ENCODE measurements at regions not wholly inside any gene's neighbourhood (a gene's known extent, or its start where the extent isn't known, plus 50 kb on each side); places are given as distances from the start of the nearest gene placed in this dataset.

DNA sequence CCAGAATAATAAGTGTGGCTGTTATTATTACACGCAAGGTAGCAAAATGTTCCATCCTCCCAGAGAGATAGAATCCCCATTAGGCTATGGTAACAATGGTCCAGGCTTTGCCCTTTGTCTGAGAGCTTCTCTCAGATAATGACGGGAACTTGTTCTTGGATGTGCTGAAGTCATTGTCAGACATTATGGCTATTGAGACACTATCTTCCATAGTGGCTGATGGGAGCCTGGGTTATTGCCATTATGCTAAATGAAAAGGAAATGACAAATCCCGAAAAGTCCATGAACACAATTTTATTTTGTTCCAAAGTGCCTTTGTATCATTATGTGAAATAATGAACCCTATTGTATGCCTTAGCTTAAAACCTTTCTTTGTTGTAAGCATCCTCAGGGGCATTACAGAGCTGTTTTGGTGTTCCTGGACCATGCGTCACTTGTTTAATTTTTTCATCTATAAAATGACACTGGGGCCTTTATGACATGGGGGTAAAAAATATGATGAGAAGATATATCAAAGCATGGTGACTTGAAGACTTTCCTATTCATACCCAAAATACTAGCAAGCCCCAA lies 218.5 kb downstream of the KCNS3 start:
- no peaks in the 10 kb centered on the region for H3K27me3 ChIP-seq
- DNase-seq: no peak
- TF ChIP-seq, protein P1, sequence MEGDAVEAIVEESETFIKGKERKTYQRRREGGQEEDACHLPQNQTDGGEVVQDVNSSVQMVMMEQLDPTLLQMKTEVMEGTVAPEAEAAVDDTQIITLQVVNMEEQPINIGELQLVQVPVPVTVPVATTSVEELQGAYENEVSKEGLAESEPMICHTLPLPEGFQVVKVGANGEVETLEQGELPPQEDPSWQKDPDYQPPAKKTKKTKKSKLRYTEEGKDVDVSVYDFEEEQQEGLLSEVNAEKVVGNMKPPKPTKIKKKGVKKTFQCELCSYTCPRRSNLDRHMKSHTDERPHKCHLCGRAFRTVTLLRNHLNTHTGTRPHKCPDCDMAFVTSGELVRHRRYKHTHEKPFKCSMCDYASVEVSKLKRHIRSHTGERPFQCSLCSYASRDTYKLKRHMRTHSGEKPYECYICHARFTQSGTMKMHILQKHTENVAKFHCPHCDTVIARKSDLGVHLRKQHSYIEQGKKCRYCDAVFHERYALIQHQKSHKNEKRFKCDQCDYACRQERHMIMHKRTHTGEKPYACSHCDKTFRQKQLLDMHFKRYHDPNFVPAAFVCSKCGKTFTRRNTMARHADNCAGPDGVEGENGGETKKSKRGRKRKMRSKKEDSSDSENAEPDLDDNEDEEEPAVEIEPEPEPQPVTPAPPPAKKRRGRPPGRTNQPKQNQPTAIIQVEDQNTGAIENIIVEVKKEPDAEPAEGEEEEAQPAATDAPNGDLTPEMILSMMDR (IDR thresholded peaks at IDR 0.05): no peak
- no peak for TF ChIP-seq POLR2A (IDR thresholded peaks at IDR 0.05)
- H3K27ac ChIP-seq: no peak overlapping the region
- H3K4me3 ChIP-seq: no peak overlapping the region
- H3K9me3 ChIP-seq: no peaks in the 10 kb centered on the region
- no peaks in the 10 kb centered on the region for H3K36me3 ChIP-seq
- H3K4me1 ChIP-seq: no peaks in the 10 kb centered on the region

DNA sequence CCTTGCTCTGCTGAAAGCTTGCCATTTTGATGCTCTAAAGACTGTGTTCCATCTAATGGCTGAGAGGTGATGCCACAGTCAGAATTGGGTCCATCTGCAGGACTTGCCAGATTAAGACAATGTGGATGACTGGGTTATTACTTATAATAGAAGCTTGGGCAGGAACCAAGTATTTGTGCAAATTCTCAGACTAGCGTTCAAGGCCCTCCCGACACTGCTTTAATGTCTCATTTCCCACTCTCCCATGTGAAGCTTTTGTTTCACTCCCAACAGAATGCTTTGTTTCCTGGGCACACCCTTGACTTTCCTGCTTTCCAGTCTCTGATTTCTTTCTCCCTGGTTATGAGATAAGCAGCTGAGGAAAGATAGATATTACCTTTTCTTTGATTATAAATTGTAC lies 215.8 kb downstream of the KCNS3 start:
- no peaks in the 10 kb centered on the region for H3K4me1 ChIP-seq
- H3K27ac ChIP-seq: no peak overlapping the region
- TF ChIP-seq POLR2A (IDR thresholded peaks at IDR 0.05): no peak
- TF ChIP-seq, protein P1 (IDR thresholded peaks at IDR 0.05): no peak
- no peak overlapping the region for H3K4me3 ChIP-seq
- DNase-seq: no peak
- no peaks in the 10 kb centered on the region for H3K27me3 ChIP-seq
- H3K36me3 ChIP-seq: no peaks in the 10 kb centered on the region
- H3K9me3 ChIP-seq: no peaks in the 10 kb centered on the region

DNA sequence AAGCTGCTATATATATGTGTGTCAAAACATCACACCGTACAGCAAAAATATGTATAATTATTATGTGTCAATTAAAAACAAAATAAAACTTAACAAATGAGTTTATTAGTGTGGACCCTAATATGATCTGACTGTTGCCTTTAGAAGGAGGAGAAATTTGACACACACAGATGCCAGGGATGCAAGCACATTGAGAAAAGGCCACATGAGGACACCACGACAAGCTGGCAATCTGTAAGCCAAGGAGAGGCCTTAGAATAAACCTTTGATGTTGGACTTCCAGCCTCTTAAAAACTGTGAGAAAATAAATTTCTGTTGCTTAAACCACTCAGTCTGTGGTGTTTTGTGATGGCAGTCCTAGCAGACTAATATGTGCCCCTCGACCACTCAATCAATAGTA lies 214.7 kb downstream of the KCNS3 start:
- no peak for DNase-seq
- Histone ChIP-seq H3K27ac (no peak overlapping the region), H3K4me3 (no peak overlapping the region), H3K4me1 (no peaks in the 10 kb centered on the region), H3K9me3 (no peaks in the 10 kb centered on the region), H3K27me3 (no peaks in the 10 kb centered on the region), H3K36me3 (no peaks in the 10 kb centered on the region)
- TF ChIP-seq, protein P1 (IDR thresholded peaks at IDR 0.05): no peak
- no peak for TF ChIP-seq POLR2A (IDR thresholded peaks at IDR 0.05)

DNA sequence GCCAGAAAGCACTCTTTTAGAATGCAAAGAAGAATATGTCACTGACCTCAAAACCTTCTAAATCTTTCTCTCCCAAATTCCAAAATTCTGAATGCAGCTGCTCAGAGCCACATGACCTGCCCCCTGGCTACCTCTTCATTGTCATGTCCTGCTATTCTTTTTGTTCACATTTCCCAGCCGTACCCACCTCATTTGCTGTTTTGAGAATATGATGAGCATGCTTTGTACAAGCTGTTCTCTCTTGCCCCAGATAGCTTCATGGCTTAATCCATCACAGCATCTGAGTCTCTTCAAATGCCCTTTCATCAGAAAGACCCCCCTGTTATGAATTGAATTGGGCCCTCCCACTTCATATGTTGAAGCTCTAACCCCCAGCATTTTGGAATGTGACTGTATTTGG lies 214.3 kb downstream of the KCNS3 start:
- Histone ChIP-seq H3K9me3 (no peaks in the 10 kb centered on the region), H3K36me3 (no peaks in the 10 kb centered on the region), H3K27me3 (no peaks in the 10 kb centered on the region), H3K4me1 (no peaks in the 10 kb centered on the region), H3K27ac (no peak overlapping the region), H3K4me3 (no peak overlapping the region)
- TF ChIP-seq POLR2A (IDR thresholded peaks at IDR 0.05): no peak
- TF ChIP-seq, protein P1 (IDR thresholded peaks at IDR 0.05): no peak
- DNase-seq: no peak

DNA sequence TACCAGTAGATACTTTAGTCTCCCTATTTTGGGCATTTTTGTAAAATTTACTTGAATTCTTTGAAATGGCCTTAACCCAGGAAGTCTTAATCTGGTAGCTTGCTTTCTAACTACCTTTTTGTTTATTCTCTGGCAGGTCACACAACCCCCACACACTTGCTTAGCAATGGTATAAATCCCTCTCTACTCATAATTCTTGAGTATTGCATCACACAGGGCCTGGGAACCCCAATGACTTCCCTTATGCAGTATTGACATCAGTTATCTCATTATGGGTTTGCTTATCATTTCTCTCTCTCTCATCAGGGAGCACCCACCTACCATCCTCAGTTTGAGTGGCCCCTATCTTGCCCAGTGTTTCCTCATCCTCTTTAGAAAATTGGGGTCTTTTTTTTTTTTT lies 207.1 kb downstream of the KCNS3 start:
- no peak for DNase-seq
- Histone ChIP-seq H3K27me3 (no peaks in the 10 kb centered on the region), H3K4me3 (no peak overlapping the region), H3K36me3 (no peaks in the 10 kb centered on the region), H3K9me3 (no peaks in the 10 kb centered on the region), H3K4me1 (no peaks in the 10 kb centered on the region), H3K27ac (no peak overlapping the region)
- TF ChIP-seq, protein P1 (IDR thresholded peaks at IDR 0.05): no peak
- no peak for TF ChIP-seq POLR2A (IDR thresholded peaks at IDR 0.05)

DNA sequence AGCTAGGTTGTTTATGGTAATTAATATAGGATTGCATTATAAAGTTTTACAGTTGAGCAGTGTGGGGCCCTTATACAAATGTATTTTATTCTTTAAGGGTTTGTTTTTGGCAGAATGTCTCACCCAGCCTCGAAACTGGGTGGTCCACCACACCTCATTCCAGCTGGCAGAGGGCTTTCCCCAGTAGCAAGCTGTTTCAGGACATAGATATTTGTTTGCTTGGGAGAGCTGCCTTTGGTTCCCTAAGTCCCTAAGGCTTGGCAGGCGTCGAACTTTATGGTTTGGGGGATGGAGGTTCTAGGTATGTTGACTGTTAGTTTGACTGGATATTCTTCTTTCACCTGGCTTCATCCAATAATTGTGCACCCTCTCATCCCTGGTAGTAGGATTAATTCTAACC lies 205.9 kb downstream of the KCNS3 start:
- no peak for DNase-seq
- TF ChIP-seq, protein P1 (IDR thresholded peaks at IDR 0.05): no peak
- TF ChIP-seq POLR2A (IDR thresholded peaks at IDR 0.05): no peak
- no peaks in the 10 kb centered on the region for H3K9me3 ChIP-seq
- no peaks in the 10 kb centered on the region for H3K27me3 ChIP-seq
- no peak overlapping the region for H3K4me3 ChIP-seq
- H3K27ac ChIP-seq: no peak overlapping the region
- no peaks in the 10 kb centered on the region for H3K4me1 ChIP-seq
- no peaks in the 10 kb centered on the region for H3K36me3 ChIP-seq
